ENCODE measurements at regions not wholly inside any gene's neighbourhood (a gene's known extent, or its start where the extent isn't known, plus 50 kb on each side); places are given as distances from the start of the nearest gene placed in this dataset.
A peak's percentile ranks its signal among the peaks of the same experiment; 100 is the strongest.

DNA sequence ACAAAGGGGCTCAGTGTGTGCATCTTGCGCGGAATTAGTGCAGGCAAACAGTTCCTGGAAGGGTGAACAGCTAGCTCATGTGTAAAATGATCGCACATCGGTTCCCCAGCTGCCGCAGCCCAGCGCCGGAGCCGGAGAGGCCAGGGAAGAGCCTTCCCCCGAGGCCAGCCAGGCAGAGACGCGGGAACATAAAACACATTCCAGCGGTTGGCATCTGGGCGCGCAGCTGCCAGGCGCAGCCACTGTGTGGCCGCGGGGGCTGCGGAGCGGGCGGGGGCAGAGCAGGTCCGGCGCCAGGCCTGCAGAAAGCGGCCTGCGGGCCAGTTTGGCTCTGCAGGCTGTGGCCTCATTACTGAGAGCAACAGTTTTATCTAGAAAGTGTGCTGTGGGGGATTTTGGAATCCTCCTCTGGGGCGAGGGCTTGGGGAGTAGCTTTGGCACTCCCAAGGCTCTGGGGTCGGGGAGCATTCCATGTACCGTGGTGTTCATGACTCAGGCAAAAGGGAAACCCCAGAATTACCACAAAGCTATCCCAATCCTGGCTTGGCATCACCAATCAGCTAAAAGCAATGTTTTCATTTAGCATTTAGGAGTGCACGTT lies 74.3 kb downstream of the SAMD9 start:
- Histone ChIP-seq H2BK120ac (ENCODE audit: low read depth, low read length) (peak overlapping the region; percentile 94), H3K79me1 (replicated peaks; ENCODE audit: low read length, poor library complexity, severe bottlenecking) (no peaks in the 10 kb centered on the region), H3K4me2 (ENCODE audit: low read length, poor library complexity, severe bottlenecking) (peak overlapping the region; percentile 49), H3K4me3 (ENCODE audit: insufficient read depth in 1 of 2, low read depth in 1 of 2, low read length in 2 of 2) (peak overlapping the region in 1 of 2 experiments; percentile 70), H2BK12ac (ENCODE audit: low read length in 2 of 2) (peak overlapping the region; percentile 29 to 51), H2BK15ac (ENCODE audit: low read depth, poor library complexity, severe bottlenecking) (peak overlapping the region; percentile 80), H2BK5ac (ENCODE audit: low read depth, low read length, poor library complexity, severe bottlenecking) (no peak overlapping the region), H4K91ac (ENCODE audit: low read length) (peak overlapping the region; percentile 77), H4K8ac (ENCODE audit: low read length) (peak overlapping the region; percentile 62), H2AFZ (ENCODE audit: low read depth, low read length) (peak overlapping the region; percentile 79), H3K4me1 (ENCODE audit: control insufficient read depth, insufficient read depth, low read depth, low read length) (peaks cover 11% of the 10 kb centered on the region), H3K27ac (ENCODE audit: low read length, poor library complexity, severe bottlenecking) (peak overlapping the region; percentile 61), H3K9ac (ENCODE audit: low read length) (peak overlapping the region; percentile 80), H3K27me3 (ENCODE audit: control insufficient read depth in 1 of 2, insufficient read depth in 1 of 2, low read length in 2 of 2) (no peaks in the 10 kb centered on the region), H3K14ac (ENCODE audit: low read length in 2 of 2) (peak overlapping the region in 1 of 2 experiments; percentile 65), H3K36me3 (ENCODE audit: control insufficient read depth in 1 of 2, insufficient read depth in 2 of 2, low read depth in 1 of 2, low read length in 2 of 2) (no peaks in the 10 kb centered on the region), H3K9me3 (ENCODE audit: control insufficient read depth, low read length) (no peaks in the 10 kb centered on the region), H3K18ac (ENCODE audit: low read depth in 1 of 2, low read length in 2 of 2) (peak overlapping the region; percentile 89 to 90), H3K23ac (ENCODE audit: low read length in 2 of 2) (peak overlapping the region in 1 of 2 experiments; percentile 50), H3K4ac (ENCODE audit: low read depth in 1 of 2, low read length in 2 of 2) (peak overlapping the region; percentile 47 to 75), H2AK5ac (ENCODE audit: low read length, severe bottlenecking) (no peak overlapping the region)
- DNase-seq = peak; percentile 90
- WGBS = 10% methylated on average over 28 of the region's 28 CpGs

DNA sequence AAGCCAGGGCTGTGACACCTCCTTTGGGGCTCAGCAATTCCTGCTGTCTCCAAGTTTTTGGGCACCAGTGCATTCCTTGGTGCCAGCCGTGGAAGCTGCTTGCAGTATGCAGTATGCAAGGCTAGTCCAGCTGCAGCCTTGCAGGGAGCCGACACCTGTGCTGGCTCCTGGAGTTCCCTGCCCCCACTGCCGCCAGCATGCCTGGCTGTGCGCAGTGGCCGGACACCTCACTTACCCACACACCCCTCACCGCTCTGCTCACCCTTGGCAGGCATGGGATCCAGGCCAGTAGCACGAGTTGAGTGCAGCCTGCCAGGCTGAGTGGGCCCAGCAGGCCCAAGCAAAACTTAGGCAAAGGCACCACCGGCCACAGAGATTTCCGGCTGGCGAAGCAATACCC lies 77.4 kb downstream of the SAMD9 start:
- Histone ChIP-seq H4K8ac (ENCODE audit: low read length) (no peak overlapping the region), H4K91ac (ENCODE audit: low read length) (peak overlapping the region; percentile 19), H3K9ac (ENCODE audit: low read length) (no peak overlapping the region), H3K4me2 (ENCODE audit: low read length, poor library complexity, severe bottlenecking) (no peak overlapping the region), H3K4ac (ENCODE audit: low read depth in 1 of 2, low read length in 2 of 2) (no peak overlapping the region), H3K23ac (ENCODE audit: low read length in 2 of 2) (no peak overlapping the region), H3K4me3 (ENCODE audit: insufficient read depth in 1 of 2, low read depth in 1 of 2, low read length in 2 of 2) (no peak overlapping the region), H2BK5ac (ENCODE audit: low read depth, low read length, poor library complexity, severe bottlenecking) (no peak overlapping the region), H3K9me3 (ENCODE audit: control insufficient read depth, low read length) (no peaks in the 10 kb centered on the region), H3K27ac (ENCODE audit: low read length, poor library complexity, severe bottlenecking) (no peak overlapping the region), H3K18ac (ENCODE audit: low read depth in 1 of 2, low read length in 2 of 2) (peak overlapping the region in 1 of 2 experiments; percentile 37), H3K27me3 (ENCODE audit: control insufficient read depth in 1 of 2, insufficient read depth in 1 of 2, low read length in 2 of 2) (no peaks in the 10 kb centered on the region), H2AFZ (ENCODE audit: low read depth, low read length) (no peak overlapping the region), H3K36me3 (ENCODE audit: control insufficient read depth in 1 of 2, insufficient read depth in 2 of 2, low read depth in 1 of 2, low read length in 2 of 2) (no peaks in the 10 kb centered on the region), H3K4me1 (ENCODE audit: control insufficient read depth, insufficient read depth, low read depth, low read length) (peaks cover 10% of the 10 kb centered on the region), H3K14ac (ENCODE audit: low read length in 2 of 2) (no peak overlapping the region), H2BK15ac (ENCODE audit: low read depth, poor library complexity, severe bottlenecking) (no peak overlapping the region), H2BK120ac (ENCODE audit: low read depth, low read length) (no peak overlapping the region), H2AK5ac (ENCODE audit: low read length, severe bottlenecking) (no peak overlapping the region), H3K79me1 (replicated peaks; ENCODE audit: low read length, poor library complexity, severe bottlenecking) (no peaks in the 10 kb centered on the region), H2BK12ac (ENCODE audit: low read length in 2 of 2) (no peak overlapping the region)
- no peak for DNase-seq
- 85% methylated on average over 10 of the region's 10 CpGs for WGBS

DNA sequence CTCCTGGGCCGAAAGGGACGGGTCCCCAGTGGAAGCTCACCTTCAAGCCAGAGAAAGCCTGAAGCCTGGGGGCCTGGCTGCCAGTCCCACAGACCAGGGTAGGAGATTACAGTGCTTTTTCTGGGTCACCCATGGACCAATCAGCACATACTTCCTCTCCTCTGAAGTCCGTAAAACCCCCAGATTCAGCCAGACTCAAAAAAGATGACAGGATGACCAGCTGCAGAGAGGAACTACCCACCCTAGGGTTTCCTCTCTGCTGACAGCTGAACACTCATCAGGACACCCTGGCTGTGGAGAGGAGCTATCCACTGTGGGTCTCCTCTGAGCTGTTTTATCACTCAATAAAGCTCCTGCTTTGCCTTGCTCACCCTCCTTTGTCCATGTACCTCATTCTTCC lies 78.0 kb downstream of the SAMD9 start:
- no peak overlapping the region for H3K23ac ChIP-seq (ENCODE audit: low read length in 2 of 2)
- H3K27me3 ChIP-seq (ENCODE audit: control insufficient read depth in 1 of 2, insufficient read depth in 1 of 2, low read length in 2 of 2) = no peaks in the 10 kb centered on the region
- H2BK12ac ChIP-seq (ENCODE audit: low read length in 2 of 2) = no peak overlapping the region
- no peak overlapping the region for H3K14ac ChIP-seq (ENCODE audit: low read length in 2 of 2)
- H3K18ac ChIP-seq (ENCODE audit: low read depth in 1 of 2, low read length in 2 of 2) = peak overlapping the region in 1 of 2 experiments; percentile 21
- H3K36me3 ChIP-seq (ENCODE audit: control insufficient read depth in 1 of 2, insufficient read depth in 2 of 2, low read depth in 1 of 2, low read length in 2 of 2) = no peaks in the 10 kb centered on the region
- no peaks in the 10 kb centered on the region for H3K79me1 ChIP-seq (replicated peaks; ENCODE audit: low read length, poor library complexity, severe bottlenecking)
- no peak overlapping the region for H3K27ac ChIP-seq (ENCODE audit: low read length, poor library complexity, severe bottlenecking)
- no peak for DNase-seq
- WGBS = 72% methylated on average over 3 of the region's 3 CpGs
- H2BK15ac ChIP-seq (ENCODE audit: low read depth, poor library complexity, severe bottlenecking) = peak overlapping the region; percentile 9
- H4K91ac ChIP-seq (ENCODE audit: low read length) = no peak overlapping the region
- no peaks in the 10 kb centered on the region for H3K9me3 ChIP-seq (ENCODE audit: control insufficient read depth, low read length)
- no peak overlapping the region for H2BK120ac ChIP-seq (ENCODE audit: low read depth, low read length)
- H3K4me3 ChIP-seq (ENCODE audit: insufficient read depth in 1 of 2, low read depth in 1 of 2, low read length in 2 of 2) = no peak overlapping the region
- no peak overlapping the region for H3K4ac ChIP-seq (ENCODE audit: low read depth in 1 of 2, low read length in 2 of 2)
- H2AK5ac ChIP-seq (ENCODE audit: low read length, severe bottlenecking) = no peak overlapping the region
- no peak overlapping the region for H2AFZ ChIP-seq (ENCODE audit: low read depth, low read length)
- H3K4me2 ChIP-seq (ENCODE audit: low read length, poor library complexity, severe bottlenecking) = no peak overlapping the region
- no peak overlapping the region for H2BK5ac ChIP-seq (ENCODE audit: low read depth, low read length, poor library complexity, severe bottlenecking)
- peaks cover 10% of the 10 kb centered on the region for H3K4me1 ChIP-seq (ENCODE audit: control insufficient read depth, insufficient read depth, low read depth, low read length)
- no peak overlapping the region for H4K8ac ChIP-seq (ENCODE audit: low read length)
- no peak overlapping the region for H3K9ac ChIP-seq (ENCODE audit: low read length)

DNA sequence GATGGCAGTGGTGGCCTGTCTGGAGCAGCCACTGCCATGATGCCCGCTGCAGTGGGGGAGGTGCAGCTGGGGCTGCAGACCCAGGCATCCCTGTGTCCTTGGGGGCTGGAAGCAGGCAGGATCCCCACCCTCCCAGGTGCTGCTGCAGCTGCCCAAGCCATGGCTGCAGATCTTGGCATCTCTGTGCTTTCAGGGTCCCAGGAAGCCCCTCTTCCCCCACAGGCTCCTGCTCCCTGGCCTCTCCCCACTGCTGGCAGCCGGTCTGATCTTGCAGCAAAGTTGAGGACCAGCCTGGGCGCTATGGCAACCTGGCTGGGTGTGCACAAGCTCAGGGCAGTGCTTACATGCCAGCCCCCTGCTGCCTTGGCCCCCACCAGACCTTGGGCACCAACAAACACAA lies 78.5 kb downstream of the SAMD9 start:
- Histone ChIP-seq H4K8ac (ENCODE audit: low read length) (no peak overlapping the region), H3K4ac (ENCODE audit: low read depth in 1 of 2, low read length in 2 of 2) (no peak overlapping the region), H3K36me3 (ENCODE audit: control insufficient read depth in 1 of 2, insufficient read depth in 2 of 2, low read depth in 1 of 2, low read length in 2 of 2) (no peaks in the 10 kb centered on the region), H4K91ac (ENCODE audit: low read length) (no peak overlapping the region), H2BK15ac (ENCODE audit: low read depth, poor library complexity, severe bottlenecking) (no peak overlapping the region), H3K9me3 (ENCODE audit: control insufficient read depth, low read length) (no peaks in the 10 kb centered on the region), H3K79me1 (replicated peaks; ENCODE audit: low read length, poor library complexity, severe bottlenecking) (no peaks in the 10 kb centered on the region), H2AK5ac (ENCODE audit: low read length, severe bottlenecking) (no peak overlapping the region), H3K27ac (ENCODE audit: low read length, poor library complexity, severe bottlenecking) (no peak overlapping the region), H3K4me1 (ENCODE audit: control insufficient read depth, insufficient read depth, low read depth, low read length) (peaks cover 10% of the 10 kb centered on the region), H3K23ac (ENCODE audit: low read length in 2 of 2) (peak overlapping the region in 1 of 2 experiments; percentile 66), H3K4me3 (ENCODE audit: insufficient read depth in 1 of 2, low read depth in 1 of 2, low read length in 2 of 2) (no peak overlapping the region), H2BK120ac (ENCODE audit: low read depth, low read length) (no peak overlapping the region), H3K4me2 (ENCODE audit: low read length, poor library complexity, severe bottlenecking) (no peak overlapping the region), H2AFZ (ENCODE audit: low read depth, low read length) (peak overlapping the region; percentile 1), H3K27me3 (ENCODE audit: control insufficient read depth in 1 of 2, insufficient read depth in 1 of 2, low read length in 2 of 2) (no peaks in the 10 kb centered on the region), H3K9ac (ENCODE audit: low read length) (no peak overlapping the region), H3K18ac (ENCODE audit: low read depth in 1 of 2, low read length in 2 of 2) (peak overlapping the region in 1 of 2 experiments; percentile 28), H2BK12ac (ENCODE audit: low read length in 2 of 2) (no peak overlapping the region), H2BK5ac (ENCODE audit: low read depth, low read length, poor library complexity, severe bottlenecking) (no peak overlapping the region), H3K14ac (ENCODE audit: low read length in 2 of 2) (peak overlapping the region in 1 of 2 experiments; percentile 44)
- WGBS = 99% methylated on average over 3 of the region's 3 CpGs
- DNase-seq = no peak
